Adrenal gland (tissue), 5 donors: ENCODE measurements at regions not wholly inside any gene's neighbourhood (a gene's known extent, or its start where the extent isn't known, plus 50 kb on each side); places are given as distances from the start of the nearest gene placed in this dataset.

ENCODE experiments used
- CTCF ChIP-seq, 6 experiments: fragments of 450-650 bp in 4 of 6; fragments of 200-600 bp in 2 of 6; sonication (generic) in 1 of 6; IDR thresholded peaks; 1 replicate in 5 of 6; 2 replicates in 1 of 6; pipeline versions ENCODE4 v1.5.1 to v1.8.0; 2016 to 2021; ENCODE audit warnings: antibody characterized with exemption in 6 of 6, mild to moderate bottlenecking in 2 of 6, moderate library complexity in 1 of 6
- POLR2A ChIP-seq, 2 donors: fragments of 450-650 bp; IDR thresholded peaks; one replicate each; pipeline ENCODE4 v1.6.1; 2017; ENCODE audit warnings: antibody characterized with exemption in 2 of 2, mild to moderate bottlenecking in 2 of 2, moderate library complexity in 1 of 2
- donor health status: DM: no; HTN: no; CAD: no.

GRCh38 chr2:122384768-122385333 is 629.4 kb downstream of the TSN start:
- TF ChIP-seq CTCF (IDR thresholded peaks at IDR 0.05) (no peak), POLR2A (IDR thresholded peaks at IDR 0.05) (no peak)
